Astrocyte of the cerebellum (primary cell): ENCODE measurements at regions not wholly inside any gene's neighbourhood (a gene's known extent, or its start where the extent isn't known, plus 50 kb on each side); places are given as distances from the start of the nearest gene placed in this dataset.

Source experiments
- DNase-seq: peaks from one replicate; pipeline ENCODE4 v3.0.0-alpha.2; 2011; ENCODE audit warnings: low read depth
- H3K4me3 ChIP-seq: 2 replicates; pipeline ENCODE4 v1.5.1; 2011; ENCODE audit warnings: mild to moderate bottlenecking, low read depth, low read length, moderate library complexity
- CTCF ChIP-seq: IDR thresholded peaks from 2 replicates; pipeline ENCODE4 v1.5.1; 2012; ENCODE audit warnings: low read length, low read depth, moderate library complexity, mild to moderate bottlenecking; ENCODE audit errors: missing control alignments
- in situ Hi-C: cut with HindIII; loops from 2 replicates; pipeline ENCODE4 v1.10.0; 2017; ENCODE audit warnings: low sequenced_read_pairs

GRCh38 chr2:222120933-222121332 lies 177.9 kb downstream of the PAX3 start:
- TF ChIP-seq CTCF, result no peak
- DNase-seq, result no peak
- in situ Hi-C loops, result no loop called here
- no peak overlapping the region for H3K4me3 ChIP-seq

DNA sequence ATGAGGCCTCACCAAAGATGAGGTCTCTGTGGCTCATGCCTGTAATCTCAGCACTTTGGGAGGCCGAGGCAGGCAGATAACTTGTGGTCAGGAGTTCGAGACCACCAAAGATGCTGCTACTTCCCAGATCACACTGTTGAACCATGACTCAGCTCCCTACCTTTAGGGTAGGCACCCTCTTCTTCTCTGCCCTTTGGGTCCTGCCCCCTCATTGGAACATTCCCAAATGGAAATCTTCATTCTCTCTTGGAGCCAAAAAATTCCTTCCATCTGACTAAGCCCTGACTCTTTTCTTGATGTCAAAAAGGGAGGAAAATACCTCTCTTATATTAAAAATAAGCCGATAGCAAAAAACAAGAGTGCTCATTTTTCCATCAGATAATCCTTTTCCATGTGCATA lies 183.5 kb downstream of the PAX3 start:
- no peak for TF ChIP-seq CTCF
- in situ Hi-C loops, result no loop called here
- H3K4me3 ChIP-seq, result no peak overlapping the region
- DNase-seq, result no peak

DNA sequence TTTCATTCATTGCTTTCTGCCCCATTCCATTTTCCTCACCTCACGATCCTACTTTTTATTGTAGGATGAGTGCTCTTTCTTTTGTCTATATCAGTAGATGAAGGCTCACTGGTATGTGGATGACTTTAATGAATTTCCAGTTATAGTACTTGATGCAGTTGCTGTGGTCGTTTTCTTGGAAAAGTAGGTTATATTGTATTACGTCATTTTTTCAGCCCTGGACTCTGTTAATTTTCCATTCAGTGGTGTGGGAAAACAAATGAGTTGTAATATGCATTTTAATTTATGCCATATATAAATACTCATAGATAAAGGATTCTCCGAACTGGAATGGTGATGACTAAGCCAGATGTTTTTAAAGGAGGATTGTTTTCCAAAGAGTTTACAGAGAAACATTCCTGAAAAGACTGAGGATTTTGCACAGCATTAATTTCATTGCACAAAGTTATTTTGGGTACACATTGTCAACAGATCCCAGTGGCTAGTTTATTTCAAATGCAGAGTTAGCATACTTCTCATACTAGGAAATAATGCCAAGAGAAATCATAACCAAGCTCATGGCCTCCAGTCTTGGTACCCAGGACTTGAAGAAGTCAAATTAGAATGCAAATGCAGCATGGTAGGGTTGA lies 189.7 kb downstream of the PAX3 start:
- TF ChIP-seq CTCF, result no peak
- DNase-seq, result no peak
- in situ Hi-C loops, result no loop called here
- H3K4me3 ChIP-seq, result no peak overlapping the region

GRCh38 chr2:222108497-222108896 lies 190.3 kb downstream of the PAX3 start:
- in situ Hi-C loops, result no loop called here
- DNase-seq, result no peak
- no peak overlapping the region for H3K4me3 ChIP-seq
- no peak for TF ChIP-seq CTCF

GRCh38 chr2:222105046-222105445 lies 193.8 kb downstream of the PAX3 start:
- in situ Hi-C loops, result no loop called here
- TF ChIP-seq CTCF, result no peak
- H3K4me3 ChIP-seq, result no peak overlapping the region
- no peak for DNase-seq

GRCh38 chr2:222102575-222103349 lies 196.0 kb downstream of the PAX3 start:
- TF ChIP-seq CTCF, result no peak
- no peak overlapping the region for H3K4me3 ChIP-seq
- DNase-seq, result peak; percentile 87
- in situ Hi-C loops, result no loop called here
